IMR-90 (cell line): ENCODE measurements at regions not wholly inside any gene's neighbourhood (a gene's known extent, or its start where the extent isn't known, plus 50 kb on each side); places are given as distances from the start of the nearest gene placed in this dataset.
A peak's percentile ranks its signal among the peaks of the same experiment; 100 is the strongest.

ENCODE experiments used
- ATAC-seq: fragments of 200-7000 bp; cut with Tn5 transposase; 2 replicates; pipeline ENCODE4 v1.9.1; 2020; ENCODE audit warnings: low read depth, mild to moderate bottlenecking, moderate library complexity
- BruUV-seq: library from RNA; stranded (reverse); fragments of 400-500 nt; replicated peaks from 2 replicates; lab custom pipeline; 2021; lab: Mats Ljungman, UMichigan
- CTCF ChIA-PET: fragments of 300-600 bp; formaldehyde crosslinking; extraction: SDS; loops from one replicate; lab custom pipeline; 2021; ENCODE audit warnings: antibody characterized with exemption; lab: Yijun Ruan, JAX
- POLR2A ChIA-PET: fragments of 300-600 bp; sonication (Branson Sonifier 250); formaldehyde crosslinking; loops from one replicate; lab custom pipeline; 2022; ENCODE audit warnings: antibody characterized with exemption; ENCODE audit not compliant: unreplicated experiment; lab: Charles Lee
- DNase-seq: peaks from one replicate; pipeline ENCODE4 v3.0.0; 2013
- H2AFZ ChIP-seq: replicated peaks from 2 replicates; pipeline ENCODE3; 2013; ENCODE audit warnings: low read length, mild to moderate bottlenecking; ENCODE audit not compliant: poor library complexity
- H2AK5ac ChIP-seq: 2 replicates; pipeline ENCODE4 v1.6.1; 2013; ENCODE audit warnings: low read depth, low read length, inconsistent platforms
- H2AK9ac ChIP-seq: replicated peaks from 2 replicates; pipeline ENCODE3; 2013; ENCODE audit warnings: mild to moderate bottlenecking, low read depth, low read length, moderate library complexity; ENCODE audit not compliant: poor library complexity
- H2BK120ac ChIP-seq: 2 replicates; pipeline ENCODE4 v1.6.1; 2013; ENCODE audit warnings: low read depth, low read length, inconsistent platforms
- H2BK15ac ChIP-seq: 3 replicates; pipeline ENCODE4 v1.6.1; 2013; ENCODE audit warnings: low read depth, low read length, inconsistent platforms
- H2BK20ac ChIP-seq: 2 replicates; pipeline ENCODE4 v1.6.1; 2013; ENCODE audit warnings: low read depth, mild to moderate bottlenecking, inconsistent platforms, low read length, moderate library complexity
- H2BK5ac ChIP-seq: 2 replicates; pipeline ENCODE4 v1.6.1; 2013; ENCODE audit warnings: mild to moderate bottlenecking, low read depth, low read length, inconsistent platforms; ENCODE audit not compliant: poor library complexity, severe bottlenecking
- H3K14ac ChIP-seq: replicated peaks from 2 replicates; pipeline ENCODE4 v1.6.1; 2013; ENCODE audit warnings: low read depth, low read length, inconsistent platforms
- H3K18ac ChIP-seq: 2 replicates; pipeline ENCODE4 v1.6.1; 2013; ENCODE audit warnings: low read depth, low read length, control low read depth
- H3K23ac ChIP-seq: 2 replicates; pipeline ENCODE4 v1.6.1; 2013; ENCODE audit warnings: low read depth, low read length, inconsistent platforms
- H3K27ac ChIP-seq: 2 replicates; pipeline ENCODE4 v1.5.1; 2013; ENCODE audit warnings: mild to moderate bottlenecking, control low read depth, low read length; ENCODE audit not compliant: insufficient read depth
- H3K27me3 ChIP-seq: 2 replicates; pipeline ENCODE4 v1.6.1; 2013; ENCODE audit warnings: low read length; ENCODE audit not compliant: control insufficient read depth, insufficient read depth
- H3K36me3 ChIP-seq: 2 replicates; pipeline ENCODE4 v1.6.1; 2013; ENCODE audit warnings: low read length, mixed read lengths; ENCODE audit not compliant: control insufficient read depth, insufficient read depth
- H3K4ac ChIP-seq: 2 replicates; pipeline ENCODE4 v1.6.1; 2013; ENCODE audit warnings: low read depth, low read length, inconsistent platforms
- H3K4me1 ChIP-seq: 2 replicates; pipeline ENCODE4 v1.6.1; 2013; ENCODE audit warnings: low read length, mixed read lengths; ENCODE audit not compliant: control insufficient read depth, insufficient read depth
- H3K4me2 ChIP-seq: 2 replicates; pipeline ENCODE4 v1.6.1; 2013; ENCODE audit warnings: low read depth, mild to moderate bottlenecking, control low read depth, low read length, moderate library complexity
- H3K4me3 ChIP-seq: 2 replicates; pipeline ENCODE4 v1.5.1; 2013; ENCODE audit warnings: low read depth, mild to moderate bottlenecking, control low read depth, low read length, moderate library complexity; ENCODE audit not compliant: insufficient read depth
- H3K56ac ChIP-seq: 2 replicates; pipeline ENCODE4 v1.6.1; 2013; ENCODE audit warnings: low read length, inconsistent platforms; ENCODE audit not compliant: insufficient read depth; ENCODE audit errors: extremely low read depth
- H3K79me1 ChIP-seq, 2 experiments: 2 replicates each; pipeline ENCODE4 v1.6.1; 2013; ENCODE audit warnings: low read length in 2 of 2, inconsistent platforms in 1 of 2, low read depth in 1 of 2
- H3K9ac ChIP-seq: 2 replicates; pipeline ENCODE4 v1.6.1; 2013; ENCODE audit warnings: low read depth, low read length, control low read depth
- H3K9me1 ChIP-seq: 2 replicates; pipeline ENCODE4 v1.6.1; 2013; ENCODE audit warnings: low read length, inconsistent platforms; ENCODE audit not compliant: insufficient read depth
- H3K9me3 ChIP-seq: 2 replicates; pipeline ENCODE4 v1.6.1; 2013; ENCODE audit warnings: low read length; ENCODE audit not compliant: control insufficient read depth, insufficient read depth
- H4K20me1 ChIP-seq: 2 replicates; pipeline ENCODE4 v1.6.1; 2013; ENCODE audit warnings: low read length, inconsistent platforms; ENCODE audit not compliant: insufficient read depth
- H4K5ac ChIP-seq: 2 replicates; pipeline ENCODE4 v1.6.1; 2013; ENCODE audit warnings: mild to moderate bottlenecking, low read depth, low read length, control low read depth
- H4K8ac ChIP-seq, 2 experiments: 2 replicates each; pipeline ENCODE4 v1.6.1; 2013; ENCODE audit warnings: low read depth in 2 of 2, low read length in 2 of 2, control low read depth in 1 of 2, inconsistent platforms in 1 of 2
- H4K91ac ChIP-seq: 2 replicates; pipeline ENCODE4 v1.6.1; 2013; ENCODE audit warnings: low read depth, low read length, inconsistent platforms; ENCODE audit not compliant: insufficient read depth
- BHLHE40 ChIP-seq: fragments of 150-350 bp; IDR thresholded peaks from 2 replicates; pipeline ENCODE4 v1.6.1; 2016; ENCODE audit warnings: mild to moderate bottlenecking, low read depth, low read length
- ELK1 ChIP-seq: fragments of 150-350 bp; IDR thresholded peaks from 2 replicates; pipeline ENCODE4 v1.6.1; 2016; ENCODE audit warnings: low read depth, mild to moderate bottlenecking, low read length, moderate library complexity, borderline replicate concordance
- FOS ChIP-seq: fragments of 150-350 bp; IDR thresholded peaks from 2 replicates; pipeline ENCODE4 v1.6.1; 2016; ENCODE audit warnings: low read depth, low read length
- MAFK ChIP-seq: IDR thresholded peaks from 2 replicates; pipeline ENCODE4 v1.6.1; 2012; ENCODE audit warnings: low read depth, low read length, improper control_type of control experiment
- MAZ ChIP-seq: IDR thresholded peaks from 2 replicates; pipeline ENCODE4 v1.6.1; 2012; ENCODE audit warnings: low read depth, mild to moderate bottlenecking, low read length, improper control_type of control experiment, moderate library complexity, borderline replicate concordance
- MXI1 ChIP-seq: IDR thresholded peaks from 2 replicates; pipeline ENCODE4 v1.6.1; 2012; ENCODE audit warnings: low read depth, mild to moderate bottlenecking, low read length, moderate library complexity, borderline replicate concordance
- NFE2L2 ChIP-seq: fragments of 150-350 bp; IDR thresholded peaks from 2 replicates; pipeline ENCODE4 v1.6.1; 2016; ENCODE audit warnings: low read depth, mild to moderate bottlenecking, low read length
- RCOR1 ChIP-seq: IDR thresholded peaks from 2 replicates; pipeline ENCODE4 v1.6.1; 2012; ENCODE audit warnings: mild to moderate bottlenecking, low read length, improper control_type of control experiment; ENCODE audit not compliant: insufficient replicate concordance
- SMC3 ChIP-seq: fragments of 150-350 bp; IDR thresholded peaks from 2 replicates; pipeline ENCODE4 v1.6.1; 2016; ENCODE audit warnings: low read depth, mild to moderate bottlenecking, antibody characterized with exemption, low read length, moderate library complexity
- USF2 ChIP-seq: fragments of 150-350 bp; IDR thresholded peaks from 2 replicates; pipeline ENCODE4 v1.6.1; 2017; ENCODE audit warnings: mild to moderate bottlenecking, antibody characterized with exemption, low read length, low read depth
- WGBS, 2 experiments: methylation state at CpG; one replicate each; pipeline versions ENCODE4 v1.1.5 to v1.1.7; 2013; ENCODE audit warnings: missing lambda C conversion rate in 2 of 2; ENCODE audit not compliant: insufficient read length in 1 of 2; ENCODE audit errors: extremely low coverage in 2 of 2; 5-methylcytosine and 5-hydroxymethylcytosine counted together
- dilution Hi-C: fragments of 300-500 bp; cut with HindIII; formaldehyde crosslinking; loops from one replicate; pipeline ENCODE4 v1.14.3; 2018; ENCODE audit warnings: low sequenced_read_pairs; ENCODE audit not compliant: unreplicated experiment
- in situ Hi-C: fragments of 300-500 bp; cut with MboI; formaldehyde crosslinking; loops from 3 replicates; pipeline ENCODE4 v1.14.3; 2019; ENCODE audit warnings: low sequenced_read_pairs, inconsistent platforms, mixed read lengths
- intact Hi-C: fragments of 100-400 bp; cut with micrococcal nuclease; formaldehyde crosslinking; loops from 2 replicates; pipeline ENCODE4 v1.10.0; 2022

- Histone ChIP-seq H3K4me1 (0 out of 2 replicates have a peak, but pooled peaks cover 2% of the 10 kb centered on the region), H4K91ac (no peak overlapping the region), H4K8ac (no peak overlapping the region), H3K18ac (no peak overlapping the region), H2BK5ac (no peak overlapping the region), H3K27ac (no peak overlapping the region), H3K9ac (no peak overlapping the region), H4K5ac (no peak overlapping the region), H2BK120ac (no peak overlapping the region), H3K14ac (no peak overlapping the region), H3K4me3 (no peak overlapping the region), H2AK9ac (no peak overlapping the region), H2BK20ac (no peak overlapping the region), H3K9me3 (peaks cover 9% of the 10 kb centered on the region), H3K36me3 (no peaks in the 10 kb centered on the region), H4K20me1 (no peaks in the 10 kb centered on the region), H3K4ac (no peak overlapping the region), H3K4me2 (no peak overlapping the region), H3K9me1 (no peaks in the 10 kb centered on the region), H3K23ac (no peak overlapping the region), H2AFZ (no peak overlapping the region), H2BK15ac (no peak overlapping the region), H3K79me1 (no peaks in the 10 kb centered on the region), H3K27me3 (no peaks in the 10 kb centered on the region), H2AK5ac (no peak overlapping the region), H3K56ac (no peak overlapping the region)
- ATAC-seq: peak; percentile 64
- peak; percentile 52 for DNase-seq
- in situ Hi-C loops (no loop called here), intact Hi-C loops (no loop called here), dilution Hi-C loops (no loop called here)
- TF ChIP-seq USF2 (no peak), MAZ (no peak), RCOR1 (no peak), SMC3 (no peak), BHLHE40 (no peak), MXI1 (no peak), FOS (no peak), MAFK (no peak), NFE2L2 (no peak), ELK1 (no peak)
- WGBS, 2 experiments: 61% methylated on average over 2 of the region's 2 CpGs; no CpG with 5 or more reads in 1 of the 2 experiments
- ChIA-PET CTCF (interaction anchor here (0.9 kb wide), 1 partner anchor 24 kb away, joined by 3 read pairs; no protein-coding TSS in a partner anchor), POLR2A (no interaction called here)
- no TSS peak for BruUV-seq
These were observed 93.4 kb downstream of the ZNF365 start for GRCh38 chr10:62467527-62467926.
